Ectodermal cell (in vitro differentiated cells): ENCODE measurements at regions not wholly inside any gene's neighbourhood (a gene's known extent, or its start where the extent isn't known, plus 50 kb on each side); places are given as distances from the start of the nearest gene placed in this dataset.

Experiments
- H3K27ac ChIP-seq: 2 replicates; pipeline ENCODE4 v1.7.0; 2013; ENCODE audit warnings: mild to moderate bottlenecking, low read depth, low read length; ENCODE audit not compliant: insufficient read depth, poor library complexity, severe bottlenecking
- H3K27me3 ChIP-seq: 2 replicates; pipeline ENCODE4 v1.7.0; 2013; ENCODE audit warnings: mild to moderate bottlenecking, low read length; ENCODE audit not compliant: insufficient read depth, control insufficient read depth, poor library complexity, severe bottlenecking
- H3K36me3 ChIP-seq: one replicate; pipeline ENCODE4 v1.7.0; 2013; ENCODE audit warnings: low read length; ENCODE audit not compliant: control insufficient read depth, insufficient read depth
- H3K4me1 ChIP-seq: one replicate; pipeline ENCODE4 v1.7.0; 2013; ENCODE audit warnings: low read length; ENCODE audit not compliant: control insufficient read depth, insufficient read depth
- H3K4me3 ChIP-seq: 2 replicates; pipeline ENCODE4 v1.7.0; 2013; ENCODE audit warnings: low read depth, low read length, control low read depth; ENCODE audit not compliant: insufficient read depth
- H3K9me3 ChIP-seq: 2 replicates; pipeline ENCODE4 v1.7.0; 2013; ENCODE audit warnings: mild to moderate bottlenecking, low read length, moderate library complexity; ENCODE audit not compliant: control insufficient read depth
- WGBS, 2 experiments: methylation state at CpG; one replicate each; pipeline ENCODE4 v1.1.7; 2013; ENCODE audit warnings: missing lambda C conversion rate in 2 of 2; 5-methylcytosine and 5-hydroxymethylcytosine counted together

- Histone ChIP-seq H3K9me3 (no peaks in the 10 kb centered on the region), H3K27ac (peak overlapping the region; percentile 79), H3K27me3 (no peaks in the 10 kb centered on the region), H3K4me3 (no peak overlapping the region), H3K4me1 (peaks cover 36% of the 10 kb centered on the region), H3K36me3 (no peaks in the 10 kb centered on the region)
- 18 to 22% methylated on average over 7 of the region's 7 CpGs for WGBS, 2 experiments
Measured at GRCh38 chr6:139474145-139475108, 100.0 kb upstream of the CITED2 start.

GRCh38 chr6:139473731-139474130 lies 99.3 kb upstream of the CITED2 start:
- WGBS, 2 experiments: 51 to 79% methylated on average over 1 to 2 of the region's 2 CpGs
- Histone ChIP-seq H3K4me3 (no peak overlapping the region), H3K27ac (peak overlapping the region; percentile 79)

GRCh38 chr6:139473231-139473701 lies 98.8 kb upstream of the CITED2 start:
- H3K4me3 ChIP-seq: no peak overlapping the region
- WGBS, 2 experiments: 44 to 46% methylated on average over 14 of the region's 14 CpGs
- H3K9me3 ChIP-seq: no peaks in the 10 kb centered on the region
- peaks cover 39% of the 10 kb centered on the region for H3K4me1 ChIP-seq
- H3K36me3 ChIP-seq: no peaks in the 10 kb centered on the region
- no peaks in the 10 kb centered on the region for H3K27me3 ChIP-seq
- peak overlapping the region; percentile 62 for H3K27ac ChIP-seq

More at GRCh38 chr6:139473731-139474130, 99.3 kb upstream of the CITED2 start:
- H3K27me3 ChIP-seq: no peaks in the 10 kb centered on the region
- H3K36me3 ChIP-seq: no peaks in the 10 kb centered on the region
- H3K4me1 ChIP-seq: peaks cover 35% of the 10 kb centered on the region
- no peaks in the 10 kb centered on the region for H3K9me3 ChIP-seq

- H3K4me3 ChIP-seq: no peak overlapping the region
Measured at GRCh38 chr6:139472351-139473015, 98.0 kb upstream of the CITED2 start.

GRCh38 chr6:139470997-139471396 lies 96.5 kb upstream of the CITED2 start:
- no peaks in the 10 kb centered on the region for H3K9me3 ChIP-seq
- H3K4me3 ChIP-seq: no peak overlapping the region
- 87 to 90% methylated on average over 6 to 8 of the region's 8 CpGs for WGBS, 2 experiments

More at GRCh38 chr6:139472351-139473015, 98.0 kb upstream of the CITED2 start:
- Histone ChIP-seq H3K4me1 (peaks cover 44% of the 10 kb centered on the region), H3K36me3 (no peaks in the 10 kb centered on the region), H3K27ac (no peak overlapping the region), H3K9me3 (no peaks in the 10 kb centered on the region), H3K27me3 (no peaks in the 10 kb centered on the region)
- 96% methylated on average over 12 of the region's 12 CpGs for WGBS, 2 experiments

GRCh38 chr6:139468178-139468819 lies 93.9 kb upstream of the CITED2 start:
- 79 to 88% methylated on average over 3 to 4 of the region's 4 CpGs for WGBS, 2 experiments
- H3K9me3 ChIP-seq: no peaks in the 10 kb centered on the region
- H3K4me1 ChIP-seq: peaks cover 19% of the 10 kb centered on the region
- no peak overlapping the region for H3K27ac ChIP-seq
- no peaks in the 10 kb centered on the region for H3K36me3 ChIP-seq
- H3K27me3 ChIP-seq: no peaks in the 10 kb centered on the region
- no peak overlapping the region for H3K4me3 ChIP-seq

More at GRCh38 chr6:139470997-139471396, 96.5 kb upstream of the CITED2 start:
- H3K27me3 ChIP-seq: no peaks in the 10 kb centered on the region
- no peak overlapping the region for H3K27ac ChIP-seq
- no peaks in the 10 kb centered on the region for H3K36me3 ChIP-seq
- H3K4me1 ChIP-seq: peaks cover 40% of the 10 kb centered on the region

GRCh38 chr6:139457476-139457875 lies 83.0 kb upstream of the CITED2 start:
- 92 to 93% methylated on average over 7 of the region's 7 CpGs for WGBS, 2 experiments
- Histone ChIP-seq H3K27ac (no peak overlapping the region), H3K4me1 (no peaks in the 10 kb centered on the region), H3K9me3 (no peaks in the 10 kb centered on the region), H3K36me3 (no peaks in the 10 kb centered on the region), H3K4me3 (no peak overlapping the region), H3K27me3 (no peaks in the 10 kb centered on the region)

GRCh38 chr6:139452148-139452876 lies 77.9 kb upstream of the CITED2 start:
- 52 to 64% methylated on average over 2 of the region's 2 CpGs for WGBS, 2 experiments
- Histone ChIP-seq H3K36me3 (no peaks in the 10 kb centered on the region), H3K4me1 (peaks cover under 1% of the 10 kb centered on the region), H3K9me3 (no peaks in the 10 kb centered on the region), H3K27me3 (no peaks in the 10 kb centered on the region), H3K27ac (no peak overlapping the region), H3K4me3 (no peak overlapping the region)

- Histone ChIP-seq H3K4me1 (peaks cover 6% of the 10 kb centered on the region), H3K27me3 (no peaks in the 10 kb centered on the region), H3K36me3 (no peaks in the 10 kb centered on the region), H3K9me3 (no peaks in the 10 kb centered on the region), H3K4me3 (no peak overlapping the region), H3K27ac (no peak overlapping the region)
Measured at GRCh38 chr6:139449611-139450000, 75.2 kb upstream of the CITED2 start.
